Small intestine (tissue), 7 donors: ENCODE measurements at regions not wholly inside any gene's neighbourhood (a gene's known extent, or its start where the extent isn't known, plus 50 kb on each side); places are given as distances from the start of the nearest gene placed in this dataset.

ENCODE experiments used
- DNase-seq, 2 donors: peaks; one replicate each; pipeline versions ENCODE4 v3.0.0 to v3.0.0-alpha.2; 2013
- FAIRE-seq: peaks from 2 replicates; lab custom pipeline; 2012; peaks lifted over from hg19 to GRCh38; lab: Jason Lieb, UNC
- H3K27ac ChIP-seq, 3 donors: one replicate each; pipeline ENCODE4 v1.5.1; 2013; ENCODE audit warnings: low read length in 2 of 3, mild to moderate bottlenecking in 2 of 3, control low read depth in 1 of 3, inconsistent platforms in 1 of 3, low read depth in 1 of 3, moderate library complexity in 1 of 3
- H3K27me3 ChIP-seq, 3 donors: one replicate each; pipeline ENCODE4 v1.6.1; 2013; ENCODE audit warnings: low read length in 3 of 3, inconsistent platforms in 1 of 3; ENCODE audit not compliant: control insufficient read depth in 3 of 3, insufficient read depth in 3 of 3
- H3K36me3 ChIP-seq, 3 donors: one replicate each; pipeline ENCODE4 v1.6.1; 2013; ENCODE audit warnings: low read length in 3 of 3, inconsistent platforms in 1 of 3, low read depth in 1 of 3, mild to moderate bottlenecking in 1 of 3, moderate library complexity in 1 of 3; ENCODE audit not compliant: control insufficient read depth in 3 of 3, insufficient read depth in 2 of 3
- H3K4me1 ChIP-seq, 3 donors: one replicate each; pipeline ENCODE4 v1.6.1; 2013; ENCODE audit warnings: low read length in 2 of 3, inconsistent platforms in 1 of 3, low read depth in 1 of 3, mild to moderate bottlenecking in 1 of 3, moderate library complexity in 1 of 3; ENCODE audit not compliant: control insufficient read depth in 3 of 3, insufficient read depth in 2 of 3
- H3K4me3 ChIP-seq, 3 donors: one replicate each; pipeline ENCODE4 v1.5.1; 2013; ENCODE audit warnings: low read length in 3 of 3, control low read depth in 1 of 3, inconsistent platforms in 1 of 3, low read depth in 1 of 3, mild to moderate bottlenecking in 1 of 3, moderate library complexity in 1 of 3
- H3K9me3 ChIP-seq, 2 donors: one replicate each; pipeline ENCODE4 v1.6.1; 2013; ENCODE audit warnings: low read depth in 1 of 2, low read length in 1 of 2; ENCODE audit not compliant: control insufficient read depth in 2 of 2, insufficient read depth in 1 of 2
- WGBS, 3 donors: extraction: QIAGEN DNeasy Blood & Tissue Kit; methylation state at CpG; one replicate each; pipeline ENCODE4 v1.1.7; 2013; 5-methylcytosine and 5-hydroxymethylcytosine counted together
- donor health status: healthy with polysubstance abuse.
- donor health status: control.
- donor health status: control.
- donor health status: Bipolar disorder and iron deficiency.
- donor health status: healthy.

DNA sequence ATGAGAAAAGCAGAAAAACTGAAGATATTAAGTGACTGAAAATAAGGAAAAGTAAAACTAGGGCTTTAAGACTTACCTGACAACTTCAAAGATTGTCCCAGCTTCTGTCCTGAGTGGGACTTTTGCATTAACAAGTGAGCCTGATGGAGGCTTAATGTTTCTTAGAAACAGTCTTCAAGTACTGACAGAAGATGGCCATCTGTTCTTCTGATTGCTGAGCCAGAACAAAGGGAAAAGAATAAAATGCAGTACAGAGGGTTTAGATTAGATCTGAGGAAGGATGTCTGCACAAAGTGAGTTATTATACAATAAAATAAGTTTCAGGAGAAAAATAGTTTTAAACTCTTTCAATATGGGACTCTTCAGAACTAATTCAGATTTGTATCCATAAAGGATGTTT is 500.7 kb downstream of the CETN3 start:
- no peak for DNase-seq
- Histone ChIP-seq H3K36me3 (no peaks in the 10 kb centered on the region), H3K27me3 (no peaks in the 10 kb centered on the region), H3K4me1 (no peaks in the 10 kb centered on the region), H3K4me3 (no peak overlapping the region), H3K9me3 (no peaks in the 10 kb centered on the region), H3K27ac (no peak overlapping the region)
- FAIRE-seq, result no peak

DNA sequence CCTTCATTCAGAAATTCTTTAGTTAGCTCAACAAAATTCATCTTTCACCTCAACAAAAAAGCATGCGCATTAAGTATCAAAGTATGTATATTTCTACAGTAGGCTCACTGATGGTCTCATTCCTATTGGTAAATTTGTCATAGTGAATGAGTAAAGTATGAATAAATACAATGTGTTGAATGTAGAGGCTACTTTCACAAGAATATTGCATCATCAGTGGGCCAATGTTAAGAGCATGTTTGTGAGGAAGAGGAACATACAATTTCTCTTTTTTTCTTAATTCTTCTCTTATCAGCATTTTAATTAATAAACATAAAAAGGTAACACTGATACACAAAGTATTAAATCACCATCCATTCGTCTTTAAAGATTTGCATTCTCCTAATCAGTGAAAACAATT is 505.1 kb downstream of the CETN3 start:
- Histone ChIP-seq H3K27me3 (no peaks in the 10 kb centered on the region), H3K27ac (no peak overlapping the region), H3K9me3 (no peaks in the 10 kb centered on the region), H3K4me1 (no peaks in the 10 kb centered on the region), H3K36me3 (no peaks in the 10 kb centered on the region), H3K4me3 (no peak overlapping the region)
- DNase-seq (no peak), FAIRE-seq (no peak)
- 62 to 82% (median 71%) methylated on average over 2 of the region's 2 CpGs for WGBS, 3 donors

DNA sequence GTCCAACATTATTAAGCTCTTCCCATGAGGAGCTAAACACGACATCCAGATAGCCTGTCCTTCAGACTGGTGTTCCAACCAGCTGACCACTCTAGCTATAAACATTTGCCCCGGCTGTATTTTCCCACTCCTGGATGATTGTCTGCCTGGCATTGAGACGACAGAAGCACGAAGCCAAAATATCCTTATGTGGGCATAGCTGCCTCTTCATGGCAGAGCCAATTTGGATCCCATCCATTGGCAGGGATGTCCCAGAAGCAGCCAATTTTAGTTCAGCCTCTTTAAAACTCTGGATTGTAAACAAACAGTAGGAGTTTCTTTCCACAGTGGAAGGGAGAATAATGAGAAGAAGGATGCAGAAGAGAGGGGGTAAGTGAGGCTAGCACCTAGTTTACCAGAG is 507.6 kb downstream of the CETN3 start:
- Histone ChIP-seq H3K4me3 (no peak overlapping the region), H3K27me3 (no peaks in the 10 kb centered on the region), H3K36me3 (no peaks in the 10 kb centered on the region), H3K27ac (no peak overlapping the region), H3K9me3 (no peaks in the 10 kb centered on the region), H3K4me1 (no peaks in the 10 kb centered on the region)
- DNase-seq (no peak), FAIRE-seq (no peak)
- 74 to 87% (median 84%) methylated on average over 4 of the region's 4 CpGs for WGBS, 3 donors

DNA sequence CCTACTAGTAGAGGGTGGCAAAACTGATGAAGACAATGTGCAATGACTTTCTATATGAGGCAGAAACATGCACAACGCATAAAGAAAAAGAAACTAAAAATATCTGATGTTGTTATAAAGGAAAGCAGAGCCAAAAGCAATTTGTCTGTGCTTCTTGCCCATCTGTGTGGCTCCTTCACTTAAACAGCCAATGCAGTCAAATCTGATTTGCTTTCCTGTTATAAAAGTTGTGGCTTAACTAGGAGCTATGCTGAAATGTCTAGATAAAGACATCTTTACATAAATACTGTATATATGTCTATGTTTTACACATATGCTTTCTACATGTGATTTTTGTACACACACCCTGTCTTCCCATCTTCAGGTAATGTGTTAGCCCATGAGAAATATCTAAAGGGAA is 508.2 kb downstream of the CETN3 start:
- WGBS, 3 donors, result 70 to 85% (median 84%) methylated on average over 1 of the region's 1 CpG
- H3K4me1 ChIP-seq, result no peaks in the 10 kb centered on the region
- FAIRE-seq (no peak), DNase-seq (no peak)
- H3K27ac ChIP-seq, result no peak overlapping the region
- no peaks in the 10 kb centered on the region for H3K27me3 ChIP-seq
- H3K9me3 ChIP-seq, result no peaks in the 10 kb centered on the region
- H3K4me3 ChIP-seq, result no peak overlapping the region
- H3K36me3 ChIP-seq, result no peaks in the 10 kb centered on the region

DNA sequence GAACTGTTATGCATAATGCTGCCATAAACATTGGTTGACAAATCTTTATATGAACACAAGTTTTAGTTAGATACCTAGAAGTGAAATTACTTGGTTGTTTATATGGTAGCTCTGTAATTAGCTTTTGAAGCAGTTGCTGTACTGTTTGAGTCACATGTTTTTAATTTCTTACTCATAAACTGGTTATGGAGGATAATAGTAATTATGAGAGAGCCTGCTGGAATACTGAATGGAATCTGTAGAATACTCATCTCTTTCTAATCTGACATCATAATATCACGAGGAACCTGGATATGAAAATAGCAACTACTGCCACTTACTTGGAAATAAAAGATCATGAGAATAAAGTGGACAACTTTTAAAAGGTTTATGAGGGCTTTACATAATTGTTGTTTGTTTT is 509.2 kb downstream of the CETN3 start:
- Histone ChIP-seq H3K27me3 (no peaks in the 10 kb centered on the region), H3K9me3 (no peaks in the 10 kb centered on the region), H3K27ac (no peak overlapping the region), H3K4me3 (no peak overlapping the region), H3K4me1 (no peaks in the 10 kb centered on the region), H3K36me3 (no peaks in the 10 kb centered on the region)
- DNase-seq, result no peak
- no peak for FAIRE-seq
- 71 to 79% (median 72%) methylated on average over 1 of the region's 1 CpG for WGBS, 3 donors

DNA sequence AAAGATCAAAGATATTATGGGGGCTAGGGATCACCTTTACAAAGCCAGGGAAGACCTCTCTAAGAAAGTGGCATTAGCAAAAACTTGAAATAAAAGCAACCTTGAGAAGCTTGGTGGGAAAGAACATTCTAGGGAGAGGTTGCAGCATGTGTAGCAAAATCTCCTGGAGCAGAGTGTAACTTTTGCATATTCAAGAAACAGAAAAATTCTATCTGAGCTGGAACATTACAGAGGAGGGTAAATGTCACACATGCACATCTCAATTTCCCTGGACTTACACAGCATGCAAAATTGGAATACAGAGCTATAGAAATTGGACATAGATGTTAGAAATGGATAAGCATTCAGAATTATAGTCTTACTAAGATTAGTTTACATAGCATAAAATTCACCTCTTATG is 510.0 kb downstream of the CETN3 start:
- H3K27me3 ChIP-seq, result no peaks in the 10 kb centered on the region
- H3K4me1 ChIP-seq, result no peaks in the 10 kb centered on the region
- no peak overlapping the region for H3K4me3 ChIP-seq
- no peak for FAIRE-seq
- H3K36me3 ChIP-seq, result no peaks in the 10 kb centered on the region
- H3K9me3 ChIP-seq, result no peaks in the 10 kb centered on the region
- no peak for DNase-seq
- no peak overlapping the region for H3K27ac ChIP-seq

DNA sequence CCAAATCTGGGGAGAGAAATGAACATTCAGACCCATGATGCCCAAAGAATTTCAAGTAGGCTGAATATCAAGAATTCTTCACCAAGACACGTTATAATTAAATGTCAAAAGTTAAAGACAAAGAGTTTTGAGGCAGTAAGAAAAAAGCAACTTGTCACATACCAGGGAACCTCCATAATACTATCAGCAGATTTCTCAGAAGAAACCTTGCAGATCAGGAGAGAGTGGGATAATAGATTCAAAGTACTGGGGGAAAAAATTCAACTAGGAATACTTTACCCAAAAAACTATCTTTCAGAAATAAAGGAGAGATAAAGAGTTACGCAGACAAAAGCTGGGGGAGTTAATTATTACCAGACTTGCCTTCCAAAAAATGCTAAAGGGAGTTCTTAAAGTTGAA is 516.0 kb downstream of the CETN3 start:
- H3K27me3 ChIP-seq, result no peaks in the 10 kb centered on the region
- H3K36me3 ChIP-seq, result no peaks in the 10 kb centered on the region
- no peak overlapping the region for H3K4me3 ChIP-seq
- DNase-seq, result no peak
- peaks cover 0 to 8% of the 10 kb centered on the region in 2 donors for H3K9me3 ChIP-seq
- 67 to 71% (median 70%) methylated on average over 2 of the region's 2 CpGs for WGBS, 3 donors
- no peak for FAIRE-seq
- H3K4me1 ChIP-seq, result no peaks in the 10 kb centered on the region
- no peak overlapping the region for H3K27ac ChIP-seq

DNA sequence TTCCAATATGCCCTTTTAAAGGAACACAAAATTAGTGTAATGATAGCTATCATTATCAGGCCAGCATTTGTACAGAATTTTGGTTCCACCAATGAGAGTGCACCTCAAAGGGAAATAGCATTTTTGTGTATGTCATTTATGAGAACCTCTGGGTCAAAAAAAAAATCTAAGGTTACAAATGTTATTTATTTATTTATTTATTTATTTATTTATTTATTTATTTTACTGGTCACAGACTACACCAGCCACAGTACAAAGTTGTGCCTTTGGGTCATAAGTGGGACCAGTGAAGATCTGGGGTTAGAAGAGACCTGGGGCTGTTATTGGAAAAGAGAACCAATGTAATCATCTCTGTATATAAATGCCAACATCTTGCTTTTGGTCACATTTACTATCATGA is 523.9 kb downstream of the CETN3 start:
- no peaks in the 10 kb centered on the region for H3K36me3 ChIP-seq
- FAIRE-seq (no peak), DNase-seq (no peak)
- no peak overlapping the region for H3K4me3 ChIP-seq
- no peak overlapping the region for H3K27ac ChIP-seq
- no peaks in the 10 kb centered on the region for H3K9me3 ChIP-seq
- no peaks in the 10 kb centered on the region for H3K27me3 ChIP-seq
- H3K4me1 ChIP-seq, result no peaks in the 10 kb centered on the region

DNA sequence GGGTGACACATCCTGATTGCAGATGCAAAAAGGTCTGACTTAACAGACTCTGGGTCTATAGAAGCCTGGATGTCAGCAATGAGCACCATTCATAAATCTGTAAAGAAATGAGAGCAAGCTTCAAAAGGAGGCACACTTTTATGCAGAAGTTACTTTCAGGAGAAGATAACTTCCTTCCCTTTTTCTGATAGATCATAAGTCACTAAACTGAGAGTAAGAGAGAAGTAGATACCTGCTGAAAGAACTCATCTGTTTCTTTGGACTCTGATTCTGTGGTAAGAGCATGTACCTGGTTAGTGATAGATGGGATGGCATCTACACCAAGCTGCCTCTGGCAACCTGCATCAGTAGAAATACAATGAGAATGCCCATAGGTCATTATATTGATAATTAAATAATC is 525.6 kb downstream of the CETN3 start:
- FAIRE-seq, result no peak
- Histone ChIP-seq H3K36me3 (no peaks in the 10 kb centered on the region), H3K4me3 (no peak overlapping the region), H3K27ac (no peak overlapping the region), H3K27me3 (no peaks in the 10 kb centered on the region), H3K9me3 (no peaks in the 10 kb centered on the region), H3K4me1 (no peaks in the 10 kb centered on the region)
- no peak for DNase-seq
